Right lobe of liver (tissue), 4 donors: ENCODE measurements at regions not wholly inside any gene's neighbourhood (a gene's known extent, or its start where the extent isn't known, plus 50 kb on each side); places are given as distances from the start of the nearest gene placed in this dataset.

Experiments used
- POLR2A ChIP-seq: fragments of 450-650 bp; IDR thresholded peaks from one replicate; pipeline ENCODE4 v1.6.1; 2017; ENCODE audit warnings: antibody characterized with exemption, mild to moderate bottlenecking
- TF ChIP-seq, protein P1 (sequence below), 4 donors: fragments of 200-600 bp in 3 of 4; fragments of 450-650 bp in 1 of 4; IDR thresholded peaks; one replicate each; pipeline versions ENCODE4 v1.5.1 to v1.8.0; 2016 to 2022; ENCODE audit warnings: antibody characterized with exemption in 4 of 4, mild to moderate bottlenecking in 2 of 4
- donor health status: DM: no; HTN: no; CAD: no.
- donor health status: DM: no; HTN: no; CAD: no.
- donor health status: DM: no; HTN: yes; CAD: no.

DNA sequence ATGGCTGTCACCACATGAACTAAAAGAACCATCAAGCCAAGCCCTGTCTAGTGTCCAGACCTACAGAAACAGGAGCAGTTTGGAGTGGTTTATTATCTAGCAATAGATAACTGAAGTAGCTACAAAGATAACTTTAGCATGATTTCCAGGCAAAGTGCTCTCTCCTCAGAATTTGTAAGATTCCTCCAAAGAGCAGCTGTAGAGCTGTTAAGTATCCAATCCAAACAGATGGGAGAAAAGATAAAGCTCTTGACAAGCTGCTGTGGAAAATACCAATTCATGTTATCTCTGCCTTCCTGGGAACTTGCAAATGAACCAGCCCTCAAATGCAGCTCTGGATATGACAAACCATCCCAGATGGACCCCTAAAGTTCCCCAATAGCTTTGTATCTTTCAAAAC, 78.9 kb upstream of the RESF1 start:
- TF ChIP-seq POLR2A: no peak
- TF ChIP-seq, protein P1, sequence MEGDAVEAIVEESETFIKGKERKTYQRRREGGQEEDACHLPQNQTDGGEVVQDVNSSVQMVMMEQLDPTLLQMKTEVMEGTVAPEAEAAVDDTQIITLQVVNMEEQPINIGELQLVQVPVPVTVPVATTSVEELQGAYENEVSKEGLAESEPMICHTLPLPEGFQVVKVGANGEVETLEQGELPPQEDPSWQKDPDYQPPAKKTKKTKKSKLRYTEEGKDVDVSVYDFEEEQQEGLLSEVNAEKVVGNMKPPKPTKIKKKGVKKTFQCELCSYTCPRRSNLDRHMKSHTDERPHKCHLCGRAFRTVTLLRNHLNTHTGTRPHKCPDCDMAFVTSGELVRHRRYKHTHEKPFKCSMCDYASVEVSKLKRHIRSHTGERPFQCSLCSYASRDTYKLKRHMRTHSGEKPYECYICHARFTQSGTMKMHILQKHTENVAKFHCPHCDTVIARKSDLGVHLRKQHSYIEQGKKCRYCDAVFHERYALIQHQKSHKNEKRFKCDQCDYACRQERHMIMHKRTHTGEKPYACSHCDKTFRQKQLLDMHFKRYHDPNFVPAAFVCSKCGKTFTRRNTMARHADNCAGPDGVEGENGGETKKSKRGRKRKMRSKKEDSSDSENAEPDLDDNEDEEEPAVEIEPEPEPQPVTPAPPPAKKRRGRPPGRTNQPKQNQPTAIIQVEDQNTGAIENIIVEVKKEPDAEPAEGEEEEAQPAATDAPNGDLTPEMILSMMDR (IDR thresholded peaks at IDR 0.05): no peak
